ENCODE measurements at regions not wholly inside any gene's neighbourhood (a gene's known extent, or its start where the extent isn't known, plus 50 kb on each side); places are given as distances from the start of the nearest gene placed in this dataset.
"Not testable (repeated sequence)": the region's sequence is repeated elsewhere in the genome, so short reads cannot be mapped to it uniquely, and the experiment has no call there.

DNA sequence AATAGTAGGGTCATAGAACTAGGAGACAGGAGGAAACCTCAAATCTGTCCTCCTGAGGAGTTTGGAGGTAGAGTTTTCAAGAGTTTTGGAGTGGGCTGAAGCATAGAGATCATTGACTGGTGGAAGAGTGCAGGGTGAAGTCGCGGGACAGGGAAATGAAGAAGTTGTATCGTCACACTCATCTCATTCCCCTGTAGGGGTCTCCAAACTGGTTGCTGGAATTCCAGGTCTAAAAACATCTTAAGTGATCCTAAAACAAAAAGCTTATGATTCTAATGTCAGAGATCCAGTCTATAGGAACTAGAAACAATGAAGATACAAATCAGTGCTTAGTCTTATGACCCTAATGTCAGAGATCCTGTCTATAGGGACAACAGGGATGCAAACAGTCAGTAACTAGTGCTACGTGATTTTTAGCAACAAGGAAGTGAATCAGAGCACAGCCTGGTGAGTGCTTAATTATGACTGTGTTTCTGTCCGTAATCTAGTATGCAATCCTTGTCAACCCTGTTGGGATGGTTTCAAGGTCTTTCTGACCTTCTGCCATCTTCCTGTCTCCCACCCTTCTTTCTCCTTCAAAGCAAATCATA, 139.4 kb downstream of the SKIDA1 start:
- intact Hi-C loops (cut with micrococcal nuclease; ENCODE audit: unreplicated experiment): no loop called here
- Histone ChIP-seq H3K27ac (no peak overlapping the region), H3K9me3 (ENCODE audit: insufficient read depth, low read depth) (no peaks in the 10 kb centered on the region), H3K4me1 (replicated peaks; ENCODE audit: insufficient read depth) (no peaks in the 10 kb centered on the region), H3K27me3 (ENCODE audit: insufficient read depth, low read depth) (no peaks in the 10 kb centered on the region), H2AFZ (no peak overlapping the region), H3K36me3 (ENCODE audit: low read depth) (no peaks in the 10 kb centered on the region), H3K4me2 (no peak overlapping the region), H3K9me2 (ENCODE audit: insufficient read depth) (no peaks in the 10 kb centered on the region), H4K20me1 (ENCODE audit: insufficient read depth) (no peaks in the 10 kb centered on the region), H3F3A (ENCODE audit: insufficient read depth, low read depth) (no peaks in the 10 kb centered on the region), H3K79me2 (ENCODE audit: low read depth) (no peaks in the 10 kb centered on the region), H3K4me3 (no peak overlapping the region)
- no TSS peak for BruUV-seq (replicated peaks)
- no peak for DNase-seq
- TF ChIP-seq, protein P1, sequence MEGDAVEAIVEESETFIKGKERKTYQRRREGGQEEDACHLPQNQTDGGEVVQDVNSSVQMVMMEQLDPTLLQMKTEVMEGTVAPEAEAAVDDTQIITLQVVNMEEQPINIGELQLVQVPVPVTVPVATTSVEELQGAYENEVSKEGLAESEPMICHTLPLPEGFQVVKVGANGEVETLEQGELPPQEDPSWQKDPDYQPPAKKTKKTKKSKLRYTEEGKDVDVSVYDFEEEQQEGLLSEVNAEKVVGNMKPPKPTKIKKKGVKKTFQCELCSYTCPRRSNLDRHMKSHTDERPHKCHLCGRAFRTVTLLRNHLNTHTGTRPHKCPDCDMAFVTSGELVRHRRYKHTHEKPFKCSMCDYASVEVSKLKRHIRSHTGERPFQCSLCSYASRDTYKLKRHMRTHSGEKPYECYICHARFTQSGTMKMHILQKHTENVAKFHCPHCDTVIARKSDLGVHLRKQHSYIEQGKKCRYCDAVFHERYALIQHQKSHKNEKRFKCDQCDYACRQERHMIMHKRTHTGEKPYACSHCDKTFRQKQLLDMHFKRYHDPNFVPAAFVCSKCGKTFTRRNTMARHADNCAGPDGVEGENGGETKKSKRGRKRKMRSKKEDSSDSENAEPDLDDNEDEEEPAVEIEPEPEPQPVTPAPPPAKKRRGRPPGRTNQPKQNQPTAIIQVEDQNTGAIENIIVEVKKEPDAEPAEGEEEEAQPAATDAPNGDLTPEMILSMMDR (conservative IDR thresholded peaks at IDR 0.05): no peak
- no peak for TF ChIP-seq EZH2 (IDR thresholded peaks at IDR 0.05; ENCODE audit: low read depth)
- POLR2A ChIA-PET (ENCODE audit: unreplicated experiment): no interaction called here
- CTCF ChIA-PET: no interaction called here

DNA sequence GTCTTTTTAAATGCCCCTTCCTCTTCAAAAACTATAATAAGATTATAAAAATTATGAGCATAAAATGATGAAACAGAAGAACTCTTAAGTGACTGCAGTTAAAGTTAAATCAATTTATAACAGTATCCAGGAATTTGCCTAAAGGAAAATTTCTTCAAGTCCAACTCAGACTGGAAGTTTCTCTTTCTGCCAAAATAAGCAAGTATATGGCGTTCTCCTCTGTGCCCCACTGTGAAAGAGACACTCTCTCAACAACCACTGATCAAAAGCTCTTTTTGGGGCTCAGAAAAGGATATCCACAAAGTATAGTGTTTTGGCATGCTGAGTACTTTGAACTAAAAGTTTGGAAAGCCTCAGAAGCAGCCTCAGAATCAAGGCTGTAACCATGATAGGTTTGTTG, 139.9 kb downstream of the SKIDA1 start:
- H2AFZ ChIP-seq: no peak overlapping the region
- no TSS peak for BruUV-seq (replicated peaks)

DNA sequence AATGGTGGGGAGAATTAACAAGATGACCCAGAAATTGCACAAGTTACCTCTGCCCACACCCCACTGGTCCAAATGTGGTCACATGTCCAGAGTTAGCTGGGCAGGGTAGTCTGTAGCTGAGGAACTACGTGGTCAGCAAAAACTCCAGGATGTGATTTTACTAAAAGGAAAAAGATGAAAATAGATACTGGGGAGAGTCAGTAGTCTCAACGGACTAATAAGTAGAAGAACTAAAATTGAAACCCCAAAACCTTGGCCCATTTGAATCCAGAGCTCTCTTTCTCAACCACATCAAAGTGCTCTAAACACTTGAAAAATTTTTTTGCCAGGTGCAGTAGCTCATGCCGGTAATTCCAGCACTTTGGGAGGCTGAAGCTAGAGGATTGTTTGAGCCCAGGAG, 146.3 kb downstream of the SKIDA1 start:
- TF ChIP-seq, protein P1 (conservative IDR thresholded peaks at IDR 0.05): no peak
- TF ChIP-seq EZH2 (IDR thresholded peaks at IDR 0.05; ENCODE audit: low read depth): no peak
- ChIA-PET POLR2A (ENCODE audit: unreplicated experiment) (no interaction called here), CTCF (no interaction called here)
- no peak for DNase-seq
- Histone ChIP-seq H3K36me3 (ENCODE audit: low read depth) (no peaks in the 10 kb centered on the region), H3K4me2 (no peak overlapping the region), H3K9me3 (ENCODE audit: insufficient read depth, low read depth) (no peaks in the 10 kb centered on the region), H4K20me1 (ENCODE audit: insufficient read depth) (no peaks in the 10 kb centered on the region), H3K4me1 (replicated peaks; ENCODE audit: insufficient read depth) (no peaks in the 10 kb centered on the region), H3K9me2 (ENCODE audit: insufficient read depth) (no peaks in the 10 kb centered on the region), H3K4me3 (no peak overlapping the region), H3K27ac (no peak overlapping the region), H3K79me2 (ENCODE audit: low read depth) (no peaks in the 10 kb centered on the region), H3F3A (ENCODE audit: insufficient read depth, low read depth) (no peaks in the 10 kb centered on the region), H2AFZ (no peak overlapping the region), H3K27me3 (ENCODE audit: insufficient read depth, low read depth) (no peaks in the 10 kb centered on the region)
- intact Hi-C loops (cut with micrococcal nuclease; ENCODE audit: unreplicated experiment): no loop called here
- BruUV-seq (replicated peaks): no TSS peak

More for the DNA sequence above, 139.9 kb downstream of the SKIDA1 start:
- intact Hi-C loops (cut with micrococcal nuclease; ENCODE audit: unreplicated experiment): no loop called here
- Histone ChIP-seq H3K4me3 (no peak overlapping the region), H4K20me1 (ENCODE audit: insufficient read depth) (no peaks in the 10 kb centered on the region), H3K9me3 (ENCODE audit: insufficient read depth, low read depth) (no peaks in the 10 kb centered on the region), H3K36me3 (ENCODE audit: low read depth) (no peaks in the 10 kb centered on the region), H3K27ac (no peak overlapping the region), H3K4me1 (replicated peaks; ENCODE audit: insufficient read depth) (no peaks in the 10 kb centered on the region), H3K4me2 (no peak overlapping the region), H3K9me2 (ENCODE audit: insufficient read depth) (no peaks in the 10 kb centered on the region), H3F3A (ENCODE audit: insufficient read depth, low read depth) (no peaks in the 10 kb centered on the region), H3K79me2 (ENCODE audit: low read depth) (no peaks in the 10 kb centered on the region), H3K27me3 (ENCODE audit: insufficient read depth, low read depth) (no peaks in the 10 kb centered on the region)
- POLR2A ChIA-PET (ENCODE audit: unreplicated experiment): no interaction called here
- DNase-seq: no peak
- TF ChIP-seq EZH2 (IDR thresholded peaks at IDR 0.05; ENCODE audit: low read depth): no peak
- TF ChIP-seq, protein P1 (conservative IDR thresholded peaks at IDR 0.05): no peak
- CTCF ChIA-PET: no interaction called here

DNA sequence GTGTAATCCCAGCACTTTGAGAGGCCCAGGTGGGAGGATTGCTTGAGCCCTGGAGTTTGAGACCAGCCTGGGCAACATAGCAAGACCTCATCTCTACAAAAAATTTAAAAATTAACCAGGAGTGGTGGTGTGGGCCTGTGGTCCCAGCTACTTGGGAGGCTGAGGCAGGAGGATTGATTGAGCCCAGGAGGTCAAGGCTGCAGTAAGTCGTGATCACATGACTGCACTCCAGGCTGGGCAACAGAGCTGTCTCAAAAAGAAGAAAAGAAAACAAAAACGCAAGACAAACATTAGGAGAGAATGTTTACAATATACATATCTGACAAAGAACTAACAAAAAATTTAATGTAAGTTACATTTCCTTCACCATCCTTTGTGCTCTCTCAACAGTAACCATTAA, 150.2 kb downstream of the SKIDA1 start:
- intact Hi-C loops (cut with micrococcal nuclease; ENCODE audit: unreplicated experiment); H3K9me2 ChIP-seq (ENCODE audit: insufficient read depth); H4K20me1 ChIP-seq (ENCODE audit: insufficient read depth); H3K79me2 ChIP-seq (ENCODE audit: low read depth); H3K36me3 ChIP-seq (ENCODE audit: low read depth); H3K27ac ChIP-seq; H3F3A ChIP-seq (ENCODE audit: insufficient read depth, low read depth); H2AFZ ChIP-seq; H3K27me3 ChIP-seq (ENCODE audit: insufficient read depth, low read depth); H3K4me3 ChIP-seq; CTCF ChIA-PET; BruUV-seq (replicated peaks); H3K4me2 ChIP-seq; H3K9me3 ChIP-seq (ENCODE audit: insufficient read depth, low read depth); DNase-seq: not testable (repeated sequence)
- POLR2A ChIA-PET (ENCODE audit: unreplicated experiment): interaction anchor here (0.7 kb wide), 1 partner anchor 91 kb away, joined by 10 read pairs; no protein-coding TSS in a partner anchor
- H3K4me1 ChIP-seq (replicated peaks; ENCODE audit: insufficient read depth): peaks cover 13% of the 10 kb centered on the region; the same call in 1 of the 2 replicates

DNA sequence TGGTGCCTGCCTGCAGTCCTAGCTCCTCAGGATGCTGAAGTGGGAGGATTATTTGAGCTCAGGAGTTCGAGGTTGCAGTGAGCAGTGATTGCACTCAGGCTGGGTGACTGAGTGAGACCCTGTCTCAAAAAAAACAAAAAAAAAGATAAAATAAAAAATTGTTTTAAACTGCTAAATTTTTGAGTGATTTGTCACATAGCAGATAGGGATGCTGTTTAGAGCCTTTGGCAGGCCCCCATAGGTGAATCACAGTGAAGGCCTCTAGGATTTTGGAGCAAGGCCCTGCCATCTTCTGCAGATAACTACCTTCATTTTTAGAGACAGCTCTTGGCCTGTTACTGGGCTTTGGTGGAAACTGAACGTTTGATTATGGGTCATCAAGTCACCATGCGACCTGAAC, 151.6 kb downstream of the SKIDA1 start:
- H3K9me2 ChIP-seq (ENCODE audit: insufficient read depth); H3K79me2 ChIP-seq (ENCODE audit: low read depth); intact Hi-C loops (cut with micrococcal nuclease; ENCODE audit: unreplicated experiment); H2AFZ ChIP-seq; H3K4me2 ChIP-seq; DNase-seq; H3K36me3 ChIP-seq (ENCODE audit: low read depth); H4K20me1 ChIP-seq (ENCODE audit: insufficient read depth); CTCF ChIA-PET; H3K9me3 ChIP-seq (ENCODE audit: insufficient read depth, low read depth); H3K27ac ChIP-seq; H3K27me3 ChIP-seq (ENCODE audit: insufficient read depth, low read depth); H3F3A ChIP-seq (ENCODE audit: insufficient read depth, low read depth); H3K4me3 ChIP-seq: not testable (repeated sequence)
- BruUV-seq (replicated peaks): TSS peak; percentile 52
- POLR2A ChIA-PET (ENCODE audit: unreplicated experiment): interaction anchor here (0.5 kb wide), 1 partner anchor 9 kb away, joined by 6 read pairs; no protein-coding TSS in a partner anchor
- peaks cover 13% of the 10 kb centered on the region; the same call in 1 of the 2 replicates for H3K4me1 ChIP-seq (replicated peaks; ENCODE audit: insufficient read depth)
